Left lung (tissue), 4 donors: ENCODE measurements at regions not wholly inside any gene's neighbourhood (a gene's known extent, or its start where the extent isn't known, plus 50 kb on each side); places are given as distances from the start of the nearest gene placed in this dataset.
"Not testable (repeated sequence)": the region's sequence is repeated elsewhere in the genome, so short reads cannot be mapped to it uniquely, and the experiment has no call there.

Source experiments
- ATAC-seq: fragments of 200-7000 bp; cut with Tn5 transposase; one replicate; pipeline ENCODE4 v1.9.1; 2020; ENCODE audit warnings: moderate library complexity
- DNase-seq, 4 donors: peaks; one replicate each; pipeline ENCODE4 v3.0.0-alpha.2; 2013 to 2020
- H3K27ac ChIP-seq, 2 donors: fragments of 200-600 bp; sonication (generic) in 1 of 2; one replicate each; pipeline versions ENCODE4 v1.5.0 to v1.8.0; 2020 to 2021
- H3K27me3 ChIP-seq, 2 donors: fragments of 200-600 bp; sonication (generic) in 1 of 2; one replicate each; pipeline versions ENCODE4 v1.5.0 to v1.8.0; 2020 to 2021
- H3K36me3 ChIP-seq, 2 donors: fragments of 200-600 bp; sonication (generic) in 1 of 2; one replicate each; pipeline versions ENCODE4 v1.5.0 to v1.8.0; 2020 to 2021
- H3K4me1 ChIP-seq, 2 donors: fragments of 200-600 bp; one replicate each; pipeline ENCODE4 v1.8.0; 2021
- H3K4me3 ChIP-seq, 2 donors: fragments of 200-600 bp; sonication (generic) in 1 of 2; one replicate each; pipeline versions ENCODE4 v1.5.0 to v1.8.0; 2020 to 2021; ENCODE audit warnings: mild to moderate bottlenecking in 1 of 2
- H3K9me3 ChIP-seq, 2 donors: fragments of 200-600 bp; sonication (generic) in 1 of 2; one replicate each; pipeline versions ENCODE4 v1.5.0 to v1.8.0; 2020 to 2021
- intact Hi-C, 2 donors: fragments of 100-400 bp; cut with DNase I; formaldehyde crosslinking; loops; one replicate each; pipeline versions ENCODE4 v1.11.2 to v1.14.2; 2022
- TF ChIP-seq, protein P1 (sequence below), 2 donors: fragments of 200-600 bp; sonication (generic) in 1 of 2; IDR thresholded peaks; one replicate each; pipeline versions ENCODE4 v1.5.0 to v1.8.0; 2021; ENCODE audit warnings: antibody characterized with exemption in 2 of 2
- donor health status: DM: no; HTN: yes; CAD: no.
- donor health status: DM: no; HTN: no; CAD: no.

DNA sequence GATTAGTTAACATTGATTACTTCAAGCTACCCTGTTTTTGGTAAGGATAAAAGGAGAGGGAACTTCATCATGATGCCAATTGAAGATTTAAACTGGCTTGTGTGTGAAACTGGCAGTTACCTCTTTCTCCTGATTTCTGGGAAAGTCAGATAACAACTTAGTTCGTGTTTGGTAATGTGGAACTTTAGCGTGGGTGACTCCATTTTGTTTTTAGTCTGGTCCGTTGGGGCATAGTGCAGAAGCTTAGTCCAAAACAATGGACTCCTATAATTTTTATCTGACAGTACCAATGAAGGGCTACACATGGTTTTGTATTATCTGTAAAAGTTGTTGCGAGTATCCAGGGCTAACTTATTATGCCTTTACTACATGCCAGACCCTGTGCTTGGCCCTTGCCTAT lies 294.9 kb downstream of the GUCY2F start:
- Histone ChIP-seq H3K36me3 (no peaks in the 10 kb centered on the region), H3K27me3 (no peaks in the 10 kb centered on the region), H3K4me3 (no peak overlapping the region), H3K4me1 (no peaks in the 10 kb centered on the region), H3K9me3 (no peaks in the 10 kb centered on the region), H3K27ac (no peak overlapping the region)
- intact Hi-C loops, result no loop called here
- ATAC-seq, result no peak
- TF ChIP-seq, protein P1, sequence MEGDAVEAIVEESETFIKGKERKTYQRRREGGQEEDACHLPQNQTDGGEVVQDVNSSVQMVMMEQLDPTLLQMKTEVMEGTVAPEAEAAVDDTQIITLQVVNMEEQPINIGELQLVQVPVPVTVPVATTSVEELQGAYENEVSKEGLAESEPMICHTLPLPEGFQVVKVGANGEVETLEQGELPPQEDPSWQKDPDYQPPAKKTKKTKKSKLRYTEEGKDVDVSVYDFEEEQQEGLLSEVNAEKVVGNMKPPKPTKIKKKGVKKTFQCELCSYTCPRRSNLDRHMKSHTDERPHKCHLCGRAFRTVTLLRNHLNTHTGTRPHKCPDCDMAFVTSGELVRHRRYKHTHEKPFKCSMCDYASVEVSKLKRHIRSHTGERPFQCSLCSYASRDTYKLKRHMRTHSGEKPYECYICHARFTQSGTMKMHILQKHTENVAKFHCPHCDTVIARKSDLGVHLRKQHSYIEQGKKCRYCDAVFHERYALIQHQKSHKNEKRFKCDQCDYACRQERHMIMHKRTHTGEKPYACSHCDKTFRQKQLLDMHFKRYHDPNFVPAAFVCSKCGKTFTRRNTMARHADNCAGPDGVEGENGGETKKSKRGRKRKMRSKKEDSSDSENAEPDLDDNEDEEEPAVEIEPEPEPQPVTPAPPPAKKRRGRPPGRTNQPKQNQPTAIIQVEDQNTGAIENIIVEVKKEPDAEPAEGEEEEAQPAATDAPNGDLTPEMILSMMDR (IDR thresholded peaks at IDR 0.05), result no peak
- no peak for DNase-seq

DNA sequence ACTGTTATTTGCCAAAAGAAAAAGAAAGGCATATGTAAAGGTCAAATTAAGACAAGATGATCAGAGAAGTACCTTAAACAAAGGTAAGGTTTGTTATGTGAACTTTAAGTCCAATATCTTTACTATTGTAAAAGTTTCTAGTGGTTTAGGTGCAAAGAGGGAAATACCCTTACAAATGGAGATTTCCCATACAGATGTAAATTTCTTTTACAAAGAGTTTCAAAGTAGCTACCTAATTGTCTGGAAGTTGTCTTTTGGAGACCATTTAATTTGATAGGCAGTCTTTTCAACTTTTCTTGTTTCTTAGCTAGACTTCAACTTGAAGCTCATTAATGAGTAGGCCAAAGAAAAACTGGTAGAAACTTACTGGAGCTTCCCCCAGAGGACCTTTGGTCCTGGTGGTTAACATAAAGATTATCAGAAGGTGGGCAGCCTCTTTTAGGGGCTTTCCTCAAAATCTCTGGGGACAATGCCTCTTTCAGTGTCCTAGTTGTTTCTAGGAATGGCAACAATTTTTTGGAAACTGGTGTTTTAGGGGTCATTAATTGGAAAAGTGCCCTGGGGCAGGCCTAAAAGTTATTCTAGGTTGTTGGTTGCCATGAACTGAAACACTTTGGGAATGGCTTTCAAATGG lies 297.3 kb downstream of the GUCY2F start:
- intact Hi-C loops, result no loop called here
- H3K27me3 ChIP-seq, result no peaks in the 10 kb centered on the region
- no peak overlapping the region for H3K27ac ChIP-seq
- ATAC-seq (no peak), DNase-seq (no peak)
- H3K4me3 ChIP-seq, result no peak overlapping the region
- TF ChIP-seq, protein P1 (IDR thresholded peaks at IDR 0.05), result no peak
- no peaks in the 10 kb centered on the region for H3K4me1 ChIP-seq
- no peaks in the 10 kb centered on the region for H3K9me3 ChIP-seq
- no peaks in the 10 kb centered on the region for H3K36me3 ChIP-seq

DNA sequence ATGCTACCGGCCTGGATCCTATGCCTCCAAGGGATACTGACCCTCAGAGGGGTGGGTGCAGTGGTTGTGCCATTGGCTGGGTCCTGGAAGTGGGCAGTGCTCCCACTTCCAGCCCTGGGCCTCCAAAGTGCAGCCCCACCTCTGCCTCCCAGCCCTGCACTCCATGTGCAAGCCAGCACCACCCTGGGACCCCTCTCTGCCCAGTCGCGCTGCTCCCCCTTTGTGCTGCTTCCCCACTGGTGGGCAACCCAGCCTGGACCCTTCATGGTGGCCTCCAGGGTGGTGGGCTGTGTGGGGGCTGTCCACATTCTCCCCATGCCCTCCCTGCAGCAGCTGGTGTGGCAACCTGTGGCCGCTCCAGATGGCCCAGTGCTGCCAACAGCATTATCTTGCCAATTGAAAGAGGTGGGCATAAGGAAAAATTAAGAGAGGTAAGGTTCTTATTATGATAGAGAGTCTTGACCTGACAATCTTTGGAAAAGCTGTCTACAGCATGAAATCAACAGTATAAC lies 309.7 kb downstream of the GUCY2F start:
- DNase-seq (no peak), ATAC-seq (no peak)
- peaks cover 0 to 4% of the 10 kb centered on the region in 2 donors for H3K9me3 ChIP-seq
- TF ChIP-seq, protein P1 (IDR thresholded peaks at IDR 0.05), result no peak
- H3K4me3 ChIP-seq, result no peak overlapping the region
- intact Hi-C loops, result no loop called here
- no peaks in the 10 kb centered on the region for H3K4me1 ChIP-seq
- H3K27me3 ChIP-seq, result no peaks in the 10 kb centered on the region
- H3K36me3 ChIP-seq, result no peaks in the 10 kb centered on the region
- no peak overlapping the region for H3K27ac ChIP-seq

DNA sequence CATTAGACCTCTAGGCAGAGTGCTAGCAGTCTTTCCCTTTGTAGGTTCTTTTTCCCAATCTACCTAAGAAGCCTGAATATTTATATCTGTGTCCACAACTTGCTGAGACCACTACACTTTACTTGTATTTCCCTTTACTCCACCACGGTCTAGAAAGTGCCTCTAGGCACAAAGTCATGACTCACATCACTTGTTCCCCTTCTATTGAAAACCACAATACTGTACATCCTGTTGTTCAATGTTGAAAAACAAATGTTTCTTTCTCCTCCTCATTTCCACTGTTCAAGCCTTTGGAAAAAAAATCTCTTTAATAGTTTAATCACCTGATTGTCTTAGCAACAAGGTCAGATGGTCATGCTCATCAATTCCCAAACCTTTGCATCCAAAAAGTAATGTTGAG lies 326.7 kb downstream of the GUCY2F start:
- Histone ChIP-seq H3K36me3 (no peaks in the 10 kb centered on the region), H3K4me1 (no peaks in the 10 kb centered on the region), H3K27ac (no peak overlapping the region), H3K27me3 (no peaks in the 10 kb centered on the region), H3K4me3 (no peak overlapping the region), H3K9me3 (no peaks in the 10 kb centered on the region)
- TF ChIP-seq, protein P1 (IDR thresholded peaks at IDR 0.05), result no peak
- DNase-seq, result no peak
- ATAC-seq, result no peak
- intact Hi-C loops, result no loop called here

DNA sequence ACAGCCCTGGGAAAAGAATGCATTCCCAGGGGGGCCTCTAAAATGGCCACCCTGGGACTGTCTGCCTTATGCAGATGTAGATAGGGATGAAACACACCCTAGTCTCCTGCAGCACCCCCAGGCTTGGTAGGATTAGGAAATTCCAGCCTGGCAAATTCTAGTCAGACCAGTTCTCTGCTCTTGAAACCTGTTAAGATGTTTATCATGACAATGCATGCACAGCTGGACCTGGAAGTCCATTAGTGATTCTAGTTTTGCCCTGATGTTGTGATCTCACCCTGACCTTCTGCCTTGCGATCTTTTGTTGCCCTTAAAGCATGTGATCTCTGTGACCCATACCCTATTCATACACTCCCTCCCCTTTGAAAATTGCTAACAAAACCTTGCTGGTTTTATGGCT lies 337.7 kb downstream of the GUCY2F start:
- H3K27ac ChIP-seq, DNase-seq, H3K4me3 ChIP-seq, H3K27me3 ChIP-seq, H3K9me3 ChIP-seq, H3K36me3 ChIP-seq, H3K4me1 ChIP-seq, intact Hi-C loops, ATAC-seq: not testable (repeated sequence)

DNA sequence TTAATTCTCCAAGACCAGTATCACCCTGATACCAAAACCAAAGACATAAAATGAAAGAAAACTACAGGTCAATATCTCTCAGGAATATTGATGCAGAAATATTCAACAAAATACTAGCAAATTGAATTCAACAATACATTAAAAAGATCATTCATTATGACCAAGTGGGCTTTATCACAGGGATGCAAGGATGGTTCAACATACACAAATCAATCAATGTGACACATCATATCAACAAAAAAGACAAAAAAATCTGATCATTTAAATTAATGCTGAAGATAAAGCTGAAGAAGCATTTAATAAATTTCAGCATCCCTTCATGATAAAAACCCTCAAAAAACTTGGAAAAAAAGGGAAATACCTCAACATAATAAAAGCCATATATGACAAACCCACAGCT lies 341.4 kb downstream of the GUCY2F start:
- no peaks in the 10 kb centered on the region for H3K27me3 ChIP-seq
- no peaks in the 10 kb centered on the region for H3K4me1 ChIP-seq
- H3K36me3 ChIP-seq, result no peaks in the 10 kb centered on the region
- intact Hi-C loops, result no loop called here
- no peak for DNase-seq
- H3K4me3 ChIP-seq, result no peak overlapping the region
- H3K9me3 ChIP-seq, result peaks cover 0 to 3% of the 10 kb centered on the region in 2 donors
- no peak overlapping the region for H3K27ac ChIP-seq
- TF ChIP-seq, protein P1 (IDR thresholded peaks at IDR 0.05), result no peak
- no peak for ATAC-seq
